ENCODE measurements at regions not wholly inside any gene's neighbourhood (a gene's known extent, or its start where the extent isn't known, plus 50 kb on each side); places are given as distances from the start of the nearest gene placed in this dataset.

DNA sequence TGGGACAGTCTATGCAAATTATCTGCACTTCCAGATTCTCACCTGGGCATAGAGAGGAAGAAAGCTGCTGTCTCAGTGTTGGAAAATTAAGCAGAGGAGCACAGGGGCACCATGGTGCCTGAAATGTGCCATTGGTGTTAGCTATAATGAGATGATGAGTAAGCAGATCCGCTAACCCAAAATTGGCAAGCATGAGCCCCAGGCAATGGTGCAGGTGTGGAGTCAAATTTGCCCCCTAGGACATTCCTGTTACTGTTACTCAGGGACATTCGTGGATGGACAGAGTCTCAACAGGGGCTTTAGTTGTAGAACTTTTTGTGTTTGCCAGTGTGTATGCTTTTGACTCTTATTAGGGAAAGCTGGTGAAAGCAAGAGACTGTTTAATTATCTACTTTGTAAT, 385.2 kb upstream of the KLF6 start:
- TF ChIP-seq, protein P1, sequence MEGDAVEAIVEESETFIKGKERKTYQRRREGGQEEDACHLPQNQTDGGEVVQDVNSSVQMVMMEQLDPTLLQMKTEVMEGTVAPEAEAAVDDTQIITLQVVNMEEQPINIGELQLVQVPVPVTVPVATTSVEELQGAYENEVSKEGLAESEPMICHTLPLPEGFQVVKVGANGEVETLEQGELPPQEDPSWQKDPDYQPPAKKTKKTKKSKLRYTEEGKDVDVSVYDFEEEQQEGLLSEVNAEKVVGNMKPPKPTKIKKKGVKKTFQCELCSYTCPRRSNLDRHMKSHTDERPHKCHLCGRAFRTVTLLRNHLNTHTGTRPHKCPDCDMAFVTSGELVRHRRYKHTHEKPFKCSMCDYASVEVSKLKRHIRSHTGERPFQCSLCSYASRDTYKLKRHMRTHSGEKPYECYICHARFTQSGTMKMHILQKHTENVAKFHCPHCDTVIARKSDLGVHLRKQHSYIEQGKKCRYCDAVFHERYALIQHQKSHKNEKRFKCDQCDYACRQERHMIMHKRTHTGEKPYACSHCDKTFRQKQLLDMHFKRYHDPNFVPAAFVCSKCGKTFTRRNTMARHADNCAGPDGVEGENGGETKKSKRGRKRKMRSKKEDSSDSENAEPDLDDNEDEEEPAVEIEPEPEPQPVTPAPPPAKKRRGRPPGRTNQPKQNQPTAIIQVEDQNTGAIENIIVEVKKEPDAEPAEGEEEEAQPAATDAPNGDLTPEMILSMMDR (IDR thresholded peaks at IDR 0.05): no peak
- Histone ChIP-seq H3K27ac (no peak overlapping the region), H3K9me3 (peaks cover 0 to 18% (median 3%) of the 10 kb centered on the region in 11 donors), H3K4me3 (no peak overlapping the region), H3K4me1 (no peaks in the 10 kb centered on the region), H3K27me3 (no peaks in the 10 kb centered on the region), H3K36me3 (no peaks in the 10 kb centered on the region)
- 95 to 97% methylated on average over 2 of the region's 2 CpGs for WGBS, 2 donors
- DNase-seq (no peak), ATAC-seq (no peak)
- intact Hi-C loops (cut with DNase I): no loop called here

- WGBS, 2 donors: 93 to 96% methylated on average over 1 of the region's 1 CpG
- no peaks in the 10 kb centered on the region for H3K36me3 ChIP-seq
- intact Hi-C loops (cut with DNase I): no loop called here
- TF ChIP-seq, protein P1 (IDR thresholded peaks at IDR 0.05): no peak
- no peaks in the 10 kb centered on the region for H3K4me1 ChIP-seq
- H3K9me3 ChIP-seq: peaks cover 0 to 18% (median 3%) of the 10 kb centered on the region in 11 donors
- ATAC-seq (no peak), DNase-seq (no peak)
- no peaks in the 10 kb centered on the region for H3K27me3 ChIP-seq
- no peak overlapping the region for H3K4me3 ChIP-seq
- no peak overlapping the region for H3K27ac ChIP-seq
These were observed 384.4 kb upstream of the KLF6 start for GRCh38 chr10:4169448-4169847.

DNA sequence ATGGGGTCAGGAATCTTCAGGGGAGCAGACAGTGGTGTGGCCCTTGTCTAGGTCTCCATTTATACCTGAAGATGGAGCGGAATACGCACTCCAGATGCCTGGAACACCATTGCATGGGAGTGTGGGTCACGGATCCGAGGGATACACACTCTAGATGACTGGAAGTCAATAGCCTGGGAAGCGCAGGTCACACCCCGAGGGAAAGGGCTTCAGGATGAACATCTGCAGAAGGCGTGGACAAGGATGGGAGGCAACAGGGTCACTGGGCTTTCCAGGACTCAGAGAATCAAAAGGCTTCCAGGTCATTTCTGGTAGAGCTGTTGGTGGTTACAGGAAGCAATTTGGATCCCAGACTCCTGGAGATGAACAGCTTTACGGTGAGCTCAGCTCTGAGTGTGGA, 382.2 kb upstream of the KLF6 start:
- TF ChIP-seq, protein P1 (IDR thresholded peaks at IDR 0.05): no peak
- ATAC-seq (no peak), DNase-seq (no peak)
- 84 to 91% methylated on average over 8 of the region's 8 CpGs for WGBS, 2 donors
- Histone ChIP-seq H3K9me3 (peaks cover 0 to 5% (median 3%) of the 10 kb centered on the region in 11 donors), H3K4me1 (no peaks in the 10 kb centered on the region), H3K4me3 (no peak overlapping the region), H3K36me3 (no peaks in the 10 kb centered on the region), H3K27me3 (no peaks in the 10 kb centered on the region), H3K27ac (no peak overlapping the region)
- intact Hi-C loops (cut with DNase I): no loop called here

- H3K4me1 ChIP-seq: no peaks in the 10 kb centered on the region
- DNase-seq (no peak), ATAC-seq (no peak)
- 91 to 93% methylated on average over 7 of the region's 7 CpGs for WGBS, 2 donors
- no peaks in the 10 kb centered on the region for H3K27me3 ChIP-seq
- no peak overlapping the region for H3K27ac ChIP-seq
- TF ChIP-seq, protein P1 (IDR thresholded peaks at IDR 0.05): no peak
- H3K36me3 ChIP-seq: no peaks in the 10 kb centered on the region
- intact Hi-C loops (cut with DNase I): no loop called here
- no peak overlapping the region for H3K4me3 ChIP-seq
- no peaks in the 10 kb centered on the region for H3K9me3 ChIP-seq
These were observed 377.7 kb upstream of the KLF6 start for GRCh38 chr10:4162571-4163286.
